Transverse colon (tissue), 4 donors: ENCODE measurements at regions not wholly inside any gene's neighbourhood (a gene's known extent, or its start where the extent isn't known, plus 50 kb on each side); places are given as distances from the start of the nearest gene placed in this dataset.

ENCODE experiments used
- EP300 ChIP-seq: sonication (generic); formaldehyde crosslinking; IDR thresholded peaks from one replicate; pipeline ENCODE4 v1.6.1; 2017; ENCODE audit warnings: antibody characterized with exemption, low read depth
- POLR2A ChIP-seq: fragments of 450-650 bp; IDR thresholded peaks from one replicate; pipeline ENCODE4 v1.6.1; 2016; ENCODE audit warnings: antibody characterized with exemption, mild to moderate bottlenecking, moderate library complexity
- POLR2AphosphoS5 ChIP-seq, 3 donors: sonication (generic); formaldehyde crosslinking; IDR thresholded peaks; one replicate each; pipeline ENCODE4 v1.6.1; 2016; ENCODE audit warnings: antibody characterized with exemption in 3 of 3
- TF ChIP-seq, protein P1 (sequence below), 5 experiments: fragments of 200-600 bp in 3 of 5; fragments of 450-650 bp in 2 of 5; sonication (generic) in 3 of 5; IDR thresholded peaks; 1 replicate in 2 of 5; 2 replicates in 3 of 5; pipeline ENCODE4 v1.5.1; 2016 to 2017; ENCODE audit warnings: antibody characterized with exemption in 5 of 5, inconsistent platforms in 3 of 5, mild to moderate bottlenecking in 2 of 5, moderate library complexity in 1 of 5

DNA sequence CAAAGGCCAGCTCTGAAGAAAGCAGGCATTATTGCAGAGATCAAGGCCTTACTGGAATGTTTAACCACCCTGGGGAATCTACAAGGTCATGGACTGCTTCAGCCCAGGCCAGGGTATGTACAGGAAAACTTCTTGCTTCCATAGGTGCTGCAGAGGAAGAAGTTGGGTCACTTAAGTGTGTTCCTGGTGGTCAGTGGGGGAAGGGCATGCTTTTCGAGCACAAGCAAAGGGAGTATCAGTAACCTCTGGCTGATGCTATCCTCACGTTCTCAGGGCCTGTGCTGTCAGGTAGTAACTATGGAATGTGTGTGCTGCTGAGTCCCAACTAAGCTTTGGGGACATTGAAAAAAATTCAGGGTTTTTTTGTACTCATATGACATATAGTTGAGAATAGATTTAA, 234.0 kb upstream of the SP4 start:
- TF ChIP-seq, protein P1, sequence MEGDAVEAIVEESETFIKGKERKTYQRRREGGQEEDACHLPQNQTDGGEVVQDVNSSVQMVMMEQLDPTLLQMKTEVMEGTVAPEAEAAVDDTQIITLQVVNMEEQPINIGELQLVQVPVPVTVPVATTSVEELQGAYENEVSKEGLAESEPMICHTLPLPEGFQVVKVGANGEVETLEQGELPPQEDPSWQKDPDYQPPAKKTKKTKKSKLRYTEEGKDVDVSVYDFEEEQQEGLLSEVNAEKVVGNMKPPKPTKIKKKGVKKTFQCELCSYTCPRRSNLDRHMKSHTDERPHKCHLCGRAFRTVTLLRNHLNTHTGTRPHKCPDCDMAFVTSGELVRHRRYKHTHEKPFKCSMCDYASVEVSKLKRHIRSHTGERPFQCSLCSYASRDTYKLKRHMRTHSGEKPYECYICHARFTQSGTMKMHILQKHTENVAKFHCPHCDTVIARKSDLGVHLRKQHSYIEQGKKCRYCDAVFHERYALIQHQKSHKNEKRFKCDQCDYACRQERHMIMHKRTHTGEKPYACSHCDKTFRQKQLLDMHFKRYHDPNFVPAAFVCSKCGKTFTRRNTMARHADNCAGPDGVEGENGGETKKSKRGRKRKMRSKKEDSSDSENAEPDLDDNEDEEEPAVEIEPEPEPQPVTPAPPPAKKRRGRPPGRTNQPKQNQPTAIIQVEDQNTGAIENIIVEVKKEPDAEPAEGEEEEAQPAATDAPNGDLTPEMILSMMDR (IDR thresholded peaks at IDR 0.05): no peak
- TF ChIP-seq EP300: no peak
- no peak for TF ChIP-seq POLR2A
- TF ChIP-seq POLR2AphosphoS5 (IDR thresholded peaks at IDR 0.05): no peak
